DND-41 (cell line): ENCODE measurements at regions not wholly inside any gene's neighbourhood (a gene's known extent, or its start where the extent isn't known, plus 50 kb on each side); places are given as distances from the start of the nearest gene placed in this dataset.

Experiments used
- ATAC-seq: fragments of 200-7000 bp; cut with Tn5 transposase; 3 replicates; pipeline ENCODE4 v1.9.1; 2021; ENCODE audit warnings: low read depth; ENCODE audit not compliant: insufficient read depth
- DNase-seq: peaks from one replicate; pipeline ENCODE4 v3.0.0-alpha.2; 2020
- H2AFZ ChIP-seq: 2 replicates; pipeline ENCODE4 v1.6.0; 2012; ENCODE audit warnings: low read depth, low read length
- H3K27ac ChIP-seq: 2 replicates; pipeline ENCODE4 v1.5.1; 2012; ENCODE audit warnings: low read length, inconsistent platforms
- H3K27me3 ChIP-seq: fragments of 200-600 bp; sonication (generic); 2 replicates; pipeline ENCODE4 v1.6.0; 2012; ENCODE audit warnings: low read length, mild to moderate bottlenecking, inconsistent platforms; ENCODE audit not compliant: insufficient read depth, poor library complexity
- H3K36me3 ChIP-seq: 2 replicates; pipeline ENCODE4 v1.5.1; 2012; ENCODE audit warnings: low read length, inconsistent platforms; ENCODE audit not compliant: insufficient read depth
- H3K4me1 ChIP-seq: 2 replicates; pipeline ENCODE4 v1.5.1; 2012; ENCODE audit warnings: mild to moderate bottlenecking, low read length; ENCODE audit not compliant: insufficient read depth
- H3K4me2 ChIP-seq: 2 replicates; pipeline ENCODE4 v1.6.0; 2012; ENCODE audit warnings: mild to moderate bottlenecking, moderate library complexity, low read length, inconsistent platforms; ENCODE audit not compliant: insufficient read depth
- H3K4me3 ChIP-seq, 2 experiments: fragments of 200-600 bp in 1 of 2; shearing (Covaris generic) in 1 of 2; 2 replicates each; pipeline ENCODE4 v1.5.1; 2012 to 2016; ENCODE audit warnings: inconsistent platforms in 2 of 2, low read length in 2 of 2, mild to moderate bottlenecking in 2 of 2, low read depth in 1 of 2, moderate library complexity in 1 of 2
- H3K79me2 ChIP-seq: 2 replicates; pipeline ENCODE4 v1.6.0; 2012; ENCODE audit warnings: low read length, inconsistent platforms; ENCODE audit not compliant: insufficient read depth
- H3K9ac ChIP-seq: 2 replicates; pipeline ENCODE4 v1.6.0; 2012; ENCODE audit warnings: low read depth, mild to moderate bottlenecking, inconsistent platforms, low read length, moderate library complexity
- H3K9me3 ChIP-seq: 2 replicates; pipeline ENCODE4 v1.5.1; 2012; ENCODE audit warnings: low read length, moderate library complexity, mild to moderate bottlenecking, inconsistent platforms; ENCODE audit not compliant: insufficient read depth, severe bottlenecking
- H4K20me1 ChIP-seq: 2 replicates; pipeline ENCODE4 v1.6.0; 2012; ENCODE audit warnings: low read length; ENCODE audit not compliant: insufficient read depth
- CTCF ChIP-seq: IDR thresholded peaks from 2 replicates; pipeline ENCODE4 v1.5.1; 2012; ENCODE audit warnings: borderline replicate concordance, low read length, moderate library complexity, mild to moderate bottlenecking; ENCODE audit not compliant: poor library complexity, severe bottlenecking; ENCODE audit errors: extremely low read depth
- EZH2 ChIP-seq: IDR thresholded peaks from 3 replicates; pipeline ENCODE4 v1.6.1; 2012; ENCODE audit warnings: borderline replicate concordance, low read depth, mild to moderate bottlenecking, moderate library complexity, low read length, inconsistent platforms; ENCODE audit not compliant: severe bottlenecking

DNA sequence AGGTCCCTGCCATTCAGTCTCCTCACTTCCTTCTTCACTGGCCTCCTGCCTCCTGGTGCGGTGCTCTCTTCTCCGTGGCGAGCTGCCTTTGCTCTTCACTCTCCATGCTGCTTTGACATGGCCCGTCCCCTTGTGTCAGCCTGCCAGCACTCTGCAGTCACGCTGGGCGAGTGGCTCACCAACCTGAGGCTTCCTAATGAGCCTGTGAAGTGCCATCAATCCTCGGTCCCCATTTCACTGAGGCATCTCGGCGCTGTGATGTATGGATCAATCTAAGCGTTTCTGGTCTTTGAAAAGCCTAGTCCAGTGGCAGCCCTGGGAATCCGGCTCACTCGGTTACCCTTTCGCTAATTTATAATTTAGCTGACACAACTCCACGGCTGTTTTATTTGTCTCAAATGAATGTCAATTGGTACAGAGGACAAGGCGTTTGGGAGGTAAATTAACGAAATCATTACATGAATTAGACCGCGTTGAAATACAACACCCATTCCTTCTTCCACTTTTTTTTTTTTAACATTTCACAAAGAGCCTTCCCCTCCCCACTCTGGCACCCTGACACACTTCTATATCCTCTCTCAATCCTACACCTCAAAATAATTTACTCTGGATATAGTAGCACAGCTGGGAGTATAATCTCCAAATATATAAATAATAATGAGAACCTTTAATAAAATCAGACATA, 610.7 kb downstream of the TMEM114 start:
- ATAC-seq (no peak), DNase-seq (no peak)
- Histone ChIP-seq H3K4me1 (no peaks in the 10 kb centered on the region), H3K36me3 (no peaks in the 10 kb centered on the region), H4K20me1 (no peaks in the 10 kb centered on the region), H2AFZ (no peak overlapping the region), H3K4me3 (no peak overlapping the region), H3K9ac (no peak overlapping the region), H3K9me3 (no peaks in the 10 kb centered on the region), H3K4me2 (no peak overlapping the region), H3K79me2 (no peaks in the 10 kb centered on the region), H3K27ac (no peak overlapping the region), H3K27me3 (no peaks in the 10 kb centered on the region)
- TF ChIP-seq CTCF, result no peak
- no peak for TF ChIP-seq EZH2

- no peaks in the 10 kb centered on the region for H3K79me2 ChIP-seq
- H3K36me3 ChIP-seq, result no peaks in the 10 kb centered on the region
- H3K4me3 ChIP-seq, result no peak overlapping the region
- no peaks in the 10 kb centered on the region for H3K27me3 ChIP-seq
- no peak overlapping the region for H3K9ac ChIP-seq
- no peaks in the 10 kb centered on the region for H3K4me1 ChIP-seq
- no peak overlapping the region for H3K27ac ChIP-seq
- DNase-seq (no peak), ATAC-seq (no peak)
- no peak overlapping the region for H3K4me2 ChIP-seq
- TF ChIP-seq EZH2, result no peak
- TF ChIP-seq CTCF, result no peak
- no peak overlapping the region for H2AFZ ChIP-seq
- H3K9me3 ChIP-seq, result no peaks in the 10 kb centered on the region
- no peaks in the 10 kb centered on the region for H4K20me1 ChIP-seq
These were observed 613.7 kb downstream of the TMEM114 start for GRCh38 chr16:7976563-7976962.

DNA sequence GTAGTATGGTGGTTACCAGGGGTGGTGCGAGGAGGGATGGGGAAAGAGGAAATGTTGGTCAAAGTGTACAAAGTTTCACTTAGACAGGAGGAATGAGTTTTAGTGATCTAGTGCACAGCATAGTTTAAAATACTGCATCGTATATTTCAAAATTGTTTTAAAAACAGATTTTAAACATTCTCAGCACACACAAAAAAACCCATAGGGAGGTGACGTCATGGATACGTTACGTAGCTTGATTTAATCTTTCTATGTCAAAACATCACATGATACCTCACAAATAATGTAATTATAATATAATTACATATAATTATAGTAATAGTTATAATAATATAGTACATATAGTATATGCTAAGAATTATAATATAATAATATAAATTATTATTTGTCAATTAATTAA, 614.2 kb downstream of the TMEM114 start:
- H3K9ac ChIP-seq, result no peak overlapping the region
- H3K27me3 ChIP-seq, result no peaks in the 10 kb centered on the region
- H3K4me2 ChIP-seq, result no peak overlapping the region
- H2AFZ ChIP-seq, result no peak overlapping the region
- TF ChIP-seq CTCF (no peak), EZH2 (no peak)
- DNase-seq, result no peak
- ATAC-seq, result no peak
- H3K9me3 ChIP-seq, result no peaks in the 10 kb centered on the region
- no peak overlapping the region for H3K27ac ChIP-seq
- H3K4me1 ChIP-seq, result no peaks in the 10 kb centered on the region
- H3K4me3 ChIP-seq, result no peak overlapping the region
- no peaks in the 10 kb centered on the region for H3K79me2 ChIP-seq
- H4K20me1 ChIP-seq, result no peaks in the 10 kb centered on the region
- H3K36me3 ChIP-seq, result no peaks in the 10 kb centered on the region
